OCI-LY3 (cell line): ENCODE measurements at regions not wholly inside any gene's neighbourhood (a gene's known extent, or its start where the extent isn't known, plus 50 kb on each side); places are given as distances from the start of the nearest gene placed in this dataset.
A peak's percentile ranks its signal among the peaks of the same experiment; 100 is the strongest.

Source experiments
- H2AFZ ChIP-seq: fragments of 200-600, 300-600 bp; shearing (Covaris generic); 2 replicates; pipeline ENCODE4 v1.6.0; 2014; ENCODE audit warnings: antibody characterized with exemption, low read depth, low read length
- H3K27ac ChIP-seq: fragments of 200-600, 300-600 bp; sonication (generic); 2 replicates; pipeline ENCODE4 v1.5.1; 2014; ENCODE audit warnings: mild to moderate bottlenecking, low read length, moderate library complexity, mixed read lengths
- H3K27me3 ChIP-seq: fragments of 200-600, 300-600 bp; sonication (generic); 2 replicates; pipeline ENCODE4 v1.6.1; 2014; ENCODE audit warnings: low read depth, low read length, mixed read lengths
- H3K36me3 ChIP-seq: fragments of 200-600, 300-600 bp; sonication (generic); replicated peaks from 2 replicates; pipeline ENCODE3; 2014; ENCODE audit warnings: low read depth, low read length, mixed read lengths
- H3K4me1 ChIP-seq: fragments of 300-600, 200-600 bp; sonication (generic); 2 replicates; pipeline ENCODE4 v1.6.1; 2014; ENCODE audit warnings: low read length, mixed read lengths
- H3K4me2 ChIP-seq: fragments of 200-600, 300-600 bp; sonication (generic); 2 replicates; pipeline ENCODE4 v1.6.1; 2014; ENCODE audit warnings: low read length, mixed read lengths
- H3K4me3 ChIP-seq: fragments of 300-600, 200-600 bp; sonication (generic); 2 replicates; pipeline ENCODE4 v1.5.1; 2014; ENCODE audit warnings: antibody characterized with exemption, mild to moderate bottlenecking, low read length, moderate library complexity
- H3K79me2 ChIP-seq: fragments of 300-600, 200-600 bp; shearing (Covaris generic); 2 replicates; pipeline ENCODE4 v1.6.1; 2014; ENCODE audit warnings: mild to moderate bottlenecking, low read length, mixed read lengths
- H3K9ac ChIP-seq: fragments of 300-600, 200-600 bp; shearing (Covaris generic); 2 replicates; pipeline ENCODE4 v1.6.0; 2014; ENCODE audit warnings: mild to moderate bottlenecking, low read length, moderate library complexity
- H3K9me3 ChIP-seq: fragments of 200-600, 300-600 bp; shearing (Covaris generic); 2 replicates; pipeline ENCODE4 v1.6.1; 2014; ENCODE audit warnings: low read length, mixed read lengths; ENCODE audit not compliant: insufficient read depth
- H4K20me1 ChIP-seq: fragments of 200-600, 300-600 bp; sonication (generic); 2 replicates; pipeline ENCODE4 v1.6.1; 2016; ENCODE audit warnings: low read length, mixed read lengths; ENCODE audit not compliant: insufficient read depth
- EZH2phosphoT487 ChIP-seq: fragments of 200-600 bp; shearing (Covaris generic); IDR thresholded peaks from 2 replicates; pipeline ENCODE4 v1.6.1; 2018; ENCODE audit warnings: antibody characterized with exemption, mixed run types, low read depth
- TF ChIP-seq, protein P1 (sequence below): fragments of 200-600, 300-600 bp; sonication (generic); IDR thresholded peaks from 2 replicates; pipeline ENCODE4 v1.5.1; 2014; ENCODE audit warnings: antibody characterized with exemption, low read length, low read depth

DNA sequence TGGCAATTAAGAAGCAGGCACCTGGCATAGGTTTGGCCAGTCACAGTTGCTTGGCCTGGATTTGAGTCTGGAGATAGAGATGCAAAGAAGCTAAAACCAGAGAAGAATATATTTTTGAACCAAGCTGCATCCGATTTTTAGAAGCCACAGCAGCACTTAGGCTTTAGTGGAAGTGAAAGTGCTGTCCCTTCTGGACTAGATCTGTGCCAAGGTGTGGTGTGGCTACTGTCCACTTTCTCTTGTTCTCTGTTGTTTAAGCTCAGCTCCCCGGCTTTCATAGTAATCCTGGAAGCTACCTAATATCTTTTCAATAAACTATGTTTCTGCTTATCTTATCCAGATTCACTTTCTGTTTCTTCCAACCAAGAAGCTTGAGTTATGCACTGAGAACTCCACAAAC, 183.4 kb upstream of the THRB start:
- no peak for TF ChIP-seq EZH2phosphoT487
- TF ChIP-seq, protein P1, sequence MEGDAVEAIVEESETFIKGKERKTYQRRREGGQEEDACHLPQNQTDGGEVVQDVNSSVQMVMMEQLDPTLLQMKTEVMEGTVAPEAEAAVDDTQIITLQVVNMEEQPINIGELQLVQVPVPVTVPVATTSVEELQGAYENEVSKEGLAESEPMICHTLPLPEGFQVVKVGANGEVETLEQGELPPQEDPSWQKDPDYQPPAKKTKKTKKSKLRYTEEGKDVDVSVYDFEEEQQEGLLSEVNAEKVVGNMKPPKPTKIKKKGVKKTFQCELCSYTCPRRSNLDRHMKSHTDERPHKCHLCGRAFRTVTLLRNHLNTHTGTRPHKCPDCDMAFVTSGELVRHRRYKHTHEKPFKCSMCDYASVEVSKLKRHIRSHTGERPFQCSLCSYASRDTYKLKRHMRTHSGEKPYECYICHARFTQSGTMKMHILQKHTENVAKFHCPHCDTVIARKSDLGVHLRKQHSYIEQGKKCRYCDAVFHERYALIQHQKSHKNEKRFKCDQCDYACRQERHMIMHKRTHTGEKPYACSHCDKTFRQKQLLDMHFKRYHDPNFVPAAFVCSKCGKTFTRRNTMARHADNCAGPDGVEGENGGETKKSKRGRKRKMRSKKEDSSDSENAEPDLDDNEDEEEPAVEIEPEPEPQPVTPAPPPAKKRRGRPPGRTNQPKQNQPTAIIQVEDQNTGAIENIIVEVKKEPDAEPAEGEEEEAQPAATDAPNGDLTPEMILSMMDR = no peak
- H3K27me3 ChIP-seq = 0 out of 2 replicates have a peak, but pooled peaks cover 6% of the 10 kb centered on the region
- H3K27ac ChIP-seq = no peak overlapping the region
- H3K9ac ChIP-seq = no peak overlapping the region
- no peaks in the 10 kb centered on the region for H3K36me3 ChIP-seq
- H3K4me3 ChIP-seq = no peak overlapping the region
- peak overlapping the region; percentile 23; the same call in 1 of the 2 replicates for H3K4me2 ChIP-seq
- H2AFZ ChIP-seq = no peak overlapping the region
- no peaks in the 10 kb centered on the region for H4K20me1 ChIP-seq
- H3K4me1 ChIP-seq = no peaks in the 10 kb centered on the region
- H3K79me2 ChIP-seq = no peaks in the 10 kb centered on the region
- H3K9me3 ChIP-seq = no peaks in the 10 kb centered on the region

DNA sequence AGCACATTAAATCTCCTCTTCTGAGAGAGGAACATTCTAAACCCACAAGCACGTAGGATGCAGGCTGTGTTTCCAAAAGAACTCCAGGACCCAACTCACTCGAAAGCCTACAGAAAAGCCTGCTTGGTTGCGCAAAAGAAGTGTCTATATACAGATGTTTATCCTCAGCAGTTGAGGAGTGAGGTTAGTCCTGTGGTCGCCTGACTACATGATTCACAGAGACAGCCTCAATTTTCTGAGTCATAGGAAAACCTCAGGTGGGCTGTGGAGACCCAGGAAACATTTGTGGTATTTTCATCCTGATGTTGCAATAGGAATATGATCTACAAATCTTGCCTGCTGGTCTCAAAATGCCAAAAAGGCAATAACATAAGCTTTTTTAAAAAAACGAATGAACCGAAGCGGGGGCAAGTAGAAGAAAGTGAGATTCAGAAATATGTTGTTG, 183.8 kb upstream of the THRB start:
- Histone ChIP-seq H3K9me3 (no peaks in the 10 kb centered on the region), H4K20me1 (no peaks in the 10 kb centered on the region), H3K4me2 (peak overlapping the region; percentile 23; the same call in 1 of the 2 replicates), H2AFZ (no peak overlapping the region), H3K79me2 (no peaks in the 10 kb centered on the region), H3K27me3 (0 out of 2 replicates have a peak, but pooled peaks cover 6% of the 10 kb centered on the region), H3K9ac (no peak overlapping the region), H3K4me3 (no peak overlapping the region), H3K27ac (no peak overlapping the region), H3K4me1 (no peaks in the 10 kb centered on the region), H3K36me3 (no peaks in the 10 kb centered on the region)
- no peak for TF ChIP-seq EZH2phosphoT487
- TF ChIP-seq, protein P1 = no peak

DNA sequence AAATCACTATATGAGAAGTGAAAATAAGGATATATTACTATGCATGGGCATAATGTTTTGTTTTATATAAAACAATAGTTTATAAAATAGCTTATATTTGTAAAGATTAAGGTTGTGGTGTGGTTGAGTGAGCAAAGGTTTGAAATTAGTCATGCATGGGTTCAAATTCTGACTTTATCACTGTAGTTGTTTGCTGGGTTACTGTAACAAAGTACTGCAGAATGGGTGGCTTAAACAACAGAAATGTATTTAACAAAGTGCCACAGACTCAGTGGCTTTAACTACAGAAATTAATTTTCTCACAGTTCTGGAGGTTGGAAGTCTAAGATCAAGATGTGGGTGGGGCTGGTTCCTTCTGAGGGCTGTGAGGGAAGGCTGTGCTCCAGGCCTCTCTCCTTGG, 184.8 kb upstream of the THRB start:
- H3K9me3 ChIP-seq = no peaks in the 10 kb centered on the region
- no peak overlapping the region for H2AFZ ChIP-seq
- no peak overlapping the region for H3K27ac ChIP-seq
- H3K27me3 ChIP-seq = 0 out of 2 replicates have a peak, but pooled peaks cover 6% of the 10 kb centered on the region
- no peak overlapping the region for H3K4me3 ChIP-seq
- no peaks in the 10 kb centered on the region for H4K20me1 ChIP-seq
- H3K79me2 ChIP-seq = no peaks in the 10 kb centered on the region
- no peak for TF ChIP-seq EZH2phosphoT487
- TF ChIP-seq, protein P1 = no peak
- H3K4me2 ChIP-seq = no peak overlapping the region
- no peak overlapping the region for H3K9ac ChIP-seq
- no peaks in the 10 kb centered on the region for H3K36me3 ChIP-seq
- no peaks in the 10 kb centered on the region for H3K4me1 ChIP-seq

DNA sequence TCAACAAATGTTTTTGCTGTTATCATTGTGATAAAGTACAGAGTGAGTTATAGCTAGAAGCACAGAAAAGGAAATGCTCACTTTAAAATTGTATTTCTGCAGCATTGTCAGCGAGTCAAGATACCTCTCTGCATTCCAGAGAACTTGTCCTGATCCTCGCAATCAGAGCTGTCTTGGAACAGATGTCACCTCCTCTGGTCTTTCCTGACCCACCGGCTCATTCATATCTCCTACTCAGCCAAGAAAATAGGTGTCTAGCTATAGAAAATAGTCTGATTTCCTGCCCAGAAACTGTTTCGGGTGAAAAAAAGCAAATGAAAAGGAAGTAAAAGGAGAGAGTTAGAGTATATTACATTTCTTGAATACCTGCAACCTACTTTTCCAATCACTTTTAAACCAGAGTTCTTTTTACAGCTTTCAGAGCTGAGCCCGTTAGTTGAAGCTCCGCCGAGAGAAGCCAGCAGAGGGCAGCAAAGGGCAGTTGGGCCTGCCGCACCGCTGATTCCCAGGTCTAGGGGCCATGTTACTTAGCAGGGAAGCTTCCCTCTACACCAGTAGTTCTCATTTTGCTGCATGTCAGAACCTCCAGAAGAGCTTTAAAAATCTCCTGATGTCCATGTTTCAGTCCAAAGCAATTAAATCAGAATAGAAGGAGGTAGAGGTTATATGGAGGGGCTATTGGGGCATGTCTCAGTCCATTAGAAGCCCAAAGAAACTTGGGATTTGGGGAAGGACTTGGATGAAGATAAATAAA, 185.7 kb upstream of the THRB start:
- Histone ChIP-seq H3K4me1 (no peaks in the 10 kb centered on the region), H3K9ac (no peak overlapping the region), H3K27ac (no peak overlapping the region), H3K4me2 (no peak overlapping the region), H3K79me2 (no peaks in the 10 kb centered on the region), H3K27me3 (0 out of 2 replicates have a peak, but pooled peaks cover 6% of the 10 kb centered on the region), H4K20me1 (no peaks in the 10 kb centered on the region), H3K36me3 (no peaks in the 10 kb centered on the region), H3K9me3 (no peaks in the 10 kb centered on the region), H3K4me3 (no peak overlapping the region), H2AFZ (peak overlapping the region; percentile 83)
- TF ChIP-seq EZH2phosphoT487 = no peak
- TF ChIP-seq, protein P1 = peak; percentile 95
